NB4 (cell line): ENCODE measurements at regions not wholly inside any gene's neighbourhood (a gene's known extent, or its start where the extent isn't known, plus 50 kb on each side); places are given as distances from the start of the nearest gene placed in this dataset.

Source experiments
- DNase-seq: peaks from one replicate; pipeline ENCODE4 v3.0.0; 2010; ENCODE audit warnings: low read depth
- H3K4me3 ChIP-seq: one replicate; pipeline ENCODE4 v1.5.1; 2011; ENCODE audit warnings: mild to moderate bottlenecking, low read depth, low read length, moderate library complexity
- CTCF ChIP-seq: IDR thresholded peaks from one replicate; pipeline ENCODE4 v1.5.1; 2012; ENCODE audit warnings: low read depth, low read length
- MYC ChIP-seq: IDR thresholded peaks from 2 replicates; pipeline ENCODE4 v1.6.1; 2011; ENCODE audit warnings: low read depth, low read length
- POLR2A ChIP-seq: IDR thresholded peaks from 2 replicates; pipeline ENCODE4 v1.6.1; 2011; ENCODE audit warnings: mild to moderate bottlenecking; ENCODE audit not compliant: insufficient read length; ENCODE audit errors: extremely low read depth
- TF ChIP-seq, protein P1 (sequence below): IDR thresholded peaks from 2 replicates; pipeline ENCODE4 v1.6.1; 2011; ENCODE audit warnings: low read depth, low read length

GRCh38 chr14:44649061-44649460, 142.0 kb upstream of the FSCB start:
- TF ChIP-seq POLR2A (no peak), MYC (no peak), CTCF (no peak)
- TF ChIP-seq, protein P1, sequence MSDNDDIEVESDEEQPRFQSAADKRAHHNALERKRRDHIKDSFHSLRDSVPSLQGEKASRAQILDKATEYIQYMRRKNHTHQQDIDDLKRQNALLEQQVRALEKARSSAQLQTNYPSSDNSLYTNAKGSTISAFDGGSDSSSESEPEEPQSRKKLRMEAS = no peak
- DNase-seq = no peak
- H3K4me3 ChIP-seq = no peak overlapping the region

DNA sequence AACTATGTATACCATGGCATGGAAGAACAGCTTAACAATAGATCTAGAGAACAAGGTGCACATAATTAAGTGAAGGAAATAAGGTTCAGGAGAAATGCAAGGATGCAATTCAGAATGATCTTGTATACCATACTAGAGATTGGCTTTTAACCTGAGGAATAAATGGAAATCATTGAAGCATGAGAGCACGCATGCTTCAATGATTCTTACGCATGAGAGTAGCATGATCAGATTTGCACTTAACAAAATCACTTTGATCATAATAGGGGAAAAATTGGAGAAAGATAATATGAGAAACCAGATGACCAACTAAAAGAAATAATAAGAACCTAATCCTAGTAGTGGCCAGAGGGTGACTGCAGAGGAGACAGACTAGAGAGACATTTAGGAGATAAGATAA, 133.3 kb upstream of the FSCB start:
- TF ChIP-seq CTCF (no peak), MYC (no peak), POLR2A (no peak)
- TF ChIP-seq, protein P1 = no peak

DNA sequence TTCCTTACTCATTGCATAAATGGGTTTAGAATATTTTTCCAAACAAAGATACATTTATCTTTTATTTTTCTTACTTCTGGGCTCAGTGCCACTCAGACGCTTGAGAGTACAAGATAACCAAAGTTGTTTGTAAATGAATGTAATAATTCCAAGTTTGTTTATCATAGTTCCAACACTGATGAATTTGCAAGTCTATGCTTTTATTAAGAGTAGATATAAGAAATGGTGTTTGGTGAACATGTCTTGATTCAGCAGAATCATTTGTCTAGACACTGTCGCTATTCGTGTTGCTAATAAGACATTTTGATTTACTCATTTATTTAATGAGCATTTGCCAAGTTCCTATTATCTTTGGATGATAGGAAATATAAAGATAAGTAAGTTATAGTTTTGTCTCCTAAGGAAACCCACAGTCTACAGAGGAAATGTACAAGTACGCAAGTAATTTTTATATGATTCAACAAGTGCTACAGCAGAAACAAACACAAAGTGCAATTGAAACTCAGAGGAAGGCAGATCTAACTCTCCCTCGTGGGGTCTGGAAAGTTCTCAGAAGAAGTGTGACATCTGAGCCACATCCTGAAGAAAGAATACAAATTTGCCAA, 132.8 kb upstream of the FSCB start:
- DNase-seq = no peak
- H3K4me3 ChIP-seq = no peak overlapping the region
- no peak for TF ChIP-seq CTCF
- TF ChIP-seq, protein P1 = no peak
- TF ChIP-seq POLR2A = no peak
- TF ChIP-seq MYC = no peak

More for the DNA sequence above, 133.3 kb upstream of the FSCB start:
- H3K4me3 ChIP-seq = no peak overlapping the region
- no peak for DNase-seq

GRCh38 chr14:44634692-44635091, 127.6 kb upstream of the FSCB start:
- TF ChIP-seq, protein P1 = no peak
- TF ChIP-seq CTCF = no peak
- TF ChIP-seq MYC = no peak
- no peak for TF ChIP-seq POLR2A
- no peak for DNase-seq
- H3K4me3 ChIP-seq = no peak overlapping the region

DNA sequence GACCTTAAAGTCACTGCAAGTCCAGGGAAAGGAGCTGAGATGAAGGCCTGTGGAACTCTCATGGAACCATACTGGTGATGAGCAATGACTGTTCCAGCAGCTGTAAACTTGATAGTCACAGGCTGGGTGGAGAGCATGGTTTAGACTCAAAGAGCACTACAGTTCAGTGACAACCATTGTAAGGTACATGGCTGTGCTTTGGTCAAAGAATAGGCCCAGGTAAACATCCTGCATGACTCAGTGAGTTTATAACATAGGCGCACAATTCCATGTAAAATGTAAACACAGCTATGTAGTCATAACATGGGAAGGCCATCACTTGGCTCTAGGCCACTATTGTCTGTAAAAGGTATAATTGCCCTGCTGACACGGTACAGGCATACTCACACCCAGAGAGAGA, 119.3 kb upstream of the FSCB start:
- no peak overlapping the region for H3K4me3 ChIP-seq
- TF ChIP-seq, protein P1 = no peak
- DNase-seq = no peak

GRCh38 chr14:44625098-44625497, 118.0 kb upstream of the FSCB start:
- H3K4me3 ChIP-seq = no peak overlapping the region
- no peak for DNase-seq
- TF ChIP-seq, protein P1 = no peak
- no peak for TF ChIP-seq POLR2A

GRCh38 chr14:44620121-44621019, 113.3 kb upstream of the FSCB start:
- DNase-seq = no peak
- no peak overlapping the region for H3K4me3 ChIP-seq
- TF ChIP-seq CTCF (no peak), POLR2A (no peak), MYC (no peak)
- TF ChIP-seq, protein P1 = no peak
